GM21723 (cell line): ENCODE measurements at regions not wholly inside any gene's neighbourhood (a gene's known extent, or its start where the extent isn't known, plus 50 kb on each side); places are given as distances from the start of the nearest gene placed in this dataset.
"Not testable (repeated sequence)": the region's sequence is repeated elsewhere in the genome, so short reads cannot be mapped to it uniquely, and the experiment has no call there.

Experiments
- ATAC-seq: cut with Tn5 transposase; IDR thresholded peaks from one replicate; pipeline ENCODE4 v1.9.1; 2021; ENCODE audit warnings: mild to moderate bottlenecking, moderate library complexity; ENCODE audit not compliant: unreplicated experiment

DNA sequence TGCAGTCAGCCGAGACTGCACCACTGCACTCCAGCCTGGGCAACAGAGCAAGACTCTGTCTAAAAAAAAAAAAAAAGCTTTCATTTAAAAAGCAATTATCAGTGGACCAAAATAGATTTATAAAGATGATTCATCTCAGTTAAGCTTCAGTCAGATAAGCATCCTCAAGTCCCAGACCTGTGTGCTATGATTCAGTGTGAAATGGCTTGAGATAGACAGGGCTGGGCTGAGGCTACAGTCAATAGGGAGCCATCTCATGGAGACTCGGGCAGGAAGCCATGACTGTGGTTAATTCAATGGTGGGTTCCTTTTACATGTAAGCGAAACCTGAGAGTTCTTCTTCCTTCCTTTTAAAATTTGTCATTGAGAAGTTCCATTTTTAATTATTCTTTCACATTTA, 276.0 kb downstream of the TFAP2A start:
- no peak for ATAC-seq

DNA sequence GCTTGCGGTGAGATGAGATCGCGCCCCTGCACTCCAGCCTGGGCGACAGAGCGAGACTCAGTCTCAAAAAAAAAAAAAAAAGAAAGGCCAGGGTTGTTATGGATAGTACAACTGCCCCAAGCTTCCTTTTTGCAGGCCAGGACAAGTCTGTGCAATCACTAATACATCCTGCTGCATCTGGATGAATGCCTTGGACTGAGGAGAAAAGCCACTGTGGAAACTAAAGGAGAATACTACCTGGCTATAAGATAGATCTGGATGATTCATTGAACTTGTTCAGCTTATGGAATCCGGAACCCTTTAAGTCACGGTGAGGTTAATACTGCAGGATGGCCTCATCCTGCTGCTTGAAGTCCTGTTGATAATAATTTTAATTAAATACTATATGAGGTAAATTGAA, 278.2 kb downstream of the TFAP2A start:
- no peak for ATAC-seq

DNA sequence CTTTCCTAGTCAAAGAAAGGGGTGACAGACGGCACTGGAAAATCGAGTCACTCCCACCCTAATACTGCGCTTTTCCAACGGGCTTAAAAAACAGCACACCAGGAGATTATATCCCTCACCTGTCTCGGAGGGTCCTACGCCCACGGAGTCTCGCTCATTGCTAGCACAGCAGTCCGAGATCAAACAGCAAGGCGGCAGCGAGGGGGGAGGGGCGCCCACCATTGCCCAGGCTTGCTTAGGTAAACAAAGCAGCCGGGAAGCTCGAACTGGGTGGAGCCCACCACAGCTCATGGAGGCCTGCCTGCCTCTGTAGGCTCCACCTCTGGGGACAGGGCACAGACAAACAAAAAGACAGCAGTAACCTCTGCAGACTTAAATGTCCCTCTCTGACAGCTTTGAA, 280.7 kb downstream of the TFAP2A start:
- not testable (repeated sequence) for ATAC-seq

DNA sequence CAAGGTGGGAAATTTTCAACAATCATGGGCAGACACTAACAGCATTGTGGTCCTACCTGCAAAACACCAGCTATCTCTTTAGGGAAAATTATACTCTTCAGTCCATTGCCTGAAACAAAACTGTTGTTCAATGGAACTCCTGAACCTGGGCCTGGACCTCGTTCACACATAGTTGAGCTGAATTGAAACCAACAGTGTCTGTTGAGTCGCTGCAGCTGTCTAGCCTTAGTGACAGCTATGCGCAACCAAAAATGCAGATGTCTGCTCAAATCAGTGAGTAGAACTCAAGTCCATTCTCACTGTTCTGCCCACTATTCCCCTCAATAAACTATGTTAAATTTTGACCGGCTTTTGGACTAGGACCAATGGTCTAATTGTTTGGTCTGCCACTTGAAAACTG, 286.2 kb downstream of the TFAP2A start:
- no peak for ATAC-seq

DNA sequence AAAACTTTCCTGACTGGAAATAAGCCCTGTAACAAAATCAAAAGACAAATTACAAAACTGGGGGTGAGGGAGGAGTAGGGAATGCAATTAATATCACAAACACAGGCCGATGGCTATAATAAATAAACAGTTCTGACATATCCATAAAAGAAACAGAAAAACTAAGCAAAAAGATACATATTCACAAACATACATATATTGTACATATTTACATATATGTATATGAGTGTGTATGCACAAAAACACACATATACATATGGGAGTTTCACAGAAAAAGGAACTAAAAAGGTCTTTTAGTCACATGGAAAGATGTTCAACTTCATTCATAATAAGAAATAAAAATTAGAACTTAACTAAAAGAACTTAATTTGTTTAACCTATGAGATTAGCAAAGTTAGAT, 292.7 kb downstream of the TFAP2A start:
- no peak for ATAC-seq

DNA sequence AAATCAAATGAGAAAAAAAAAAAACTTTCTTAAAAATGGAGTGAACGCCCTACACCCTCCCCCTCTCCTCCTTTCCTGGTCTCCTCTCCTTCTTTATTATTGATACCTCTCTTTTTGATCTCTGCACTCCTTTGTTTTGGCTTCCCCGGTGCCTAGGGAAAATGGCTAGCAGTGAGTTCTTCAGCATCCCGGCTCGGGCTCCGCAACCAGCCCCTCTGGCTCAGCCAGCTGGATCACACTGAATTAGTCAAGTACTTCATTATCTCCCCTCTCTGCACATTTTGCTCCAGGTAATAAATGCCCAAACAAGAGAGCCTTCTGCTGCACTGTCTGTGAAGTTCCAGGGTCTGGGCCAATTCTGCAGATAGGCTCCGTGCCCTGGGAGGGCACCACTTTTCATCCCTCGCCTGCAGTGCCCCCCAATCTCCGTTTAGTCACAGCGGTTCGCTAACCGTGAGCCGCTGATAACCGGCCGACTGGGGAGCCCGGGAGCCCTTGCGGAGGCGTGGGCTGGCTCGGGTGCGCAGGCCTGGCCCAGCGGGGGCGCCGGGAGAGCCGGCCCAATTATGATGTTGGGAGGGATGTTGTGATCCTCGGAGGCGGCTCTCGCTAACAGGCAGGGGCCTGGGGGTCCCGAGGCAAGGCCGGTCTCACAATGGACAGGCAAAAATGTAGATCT, 301.9 kb downstream of the TFAP2A start:
- no peak for ATAC-seq

DNA sequence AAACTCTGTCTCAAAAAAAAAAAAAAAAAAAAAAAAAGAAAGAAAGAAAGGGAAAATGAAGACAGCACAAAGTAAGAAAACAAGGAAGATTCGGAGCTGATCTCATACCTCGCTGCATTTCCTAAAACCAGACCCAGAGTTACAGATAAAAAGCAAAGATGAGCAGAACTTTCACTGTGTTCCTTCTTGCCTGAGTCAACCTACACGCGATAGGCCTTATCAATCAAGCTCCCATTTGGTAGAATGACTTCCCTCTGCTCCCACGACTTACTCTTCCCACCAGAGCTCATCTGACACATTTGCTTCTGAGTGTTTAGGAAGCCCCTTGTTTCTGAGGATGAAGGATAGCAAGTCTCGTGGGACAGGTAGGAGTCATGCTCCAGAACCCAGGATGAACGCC, 302.9 kb downstream of the TFAP2A start:
- ATAC-seq: no peak

DNA sequence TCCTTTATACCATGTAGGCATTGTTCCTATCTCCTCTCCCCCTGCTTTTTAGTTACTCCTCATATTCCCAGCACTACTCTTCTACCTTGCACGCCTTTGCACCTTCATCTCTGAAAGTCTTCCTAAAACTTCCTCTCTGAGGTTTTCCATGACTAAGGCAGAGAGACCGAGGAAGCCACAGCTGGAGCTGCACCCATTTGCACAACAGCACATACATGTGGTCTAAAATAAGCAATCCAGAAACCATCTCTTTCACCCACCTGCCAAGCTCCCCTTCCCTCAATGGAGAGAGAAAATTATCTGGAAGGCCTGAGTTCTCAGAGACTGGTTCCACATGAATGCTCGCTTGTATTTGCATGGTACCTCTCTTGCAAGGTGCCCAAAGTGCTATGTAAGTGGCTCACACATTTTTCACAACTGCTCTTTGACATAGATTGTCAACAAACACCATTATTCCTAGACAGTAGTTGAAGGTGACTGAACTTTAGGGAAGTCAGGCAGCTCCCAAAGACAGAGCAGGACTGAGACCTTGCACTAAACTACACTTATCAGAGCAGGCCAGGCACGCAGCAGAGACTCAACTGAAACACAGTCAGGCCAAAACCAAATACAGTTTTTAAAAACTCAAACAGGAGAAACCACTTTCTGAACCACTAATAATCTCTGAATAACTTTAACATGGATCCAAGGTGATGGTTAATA, 313.2 kb downstream of the TFAP2A start:
- ATAC-seq: no peak

DNA sequence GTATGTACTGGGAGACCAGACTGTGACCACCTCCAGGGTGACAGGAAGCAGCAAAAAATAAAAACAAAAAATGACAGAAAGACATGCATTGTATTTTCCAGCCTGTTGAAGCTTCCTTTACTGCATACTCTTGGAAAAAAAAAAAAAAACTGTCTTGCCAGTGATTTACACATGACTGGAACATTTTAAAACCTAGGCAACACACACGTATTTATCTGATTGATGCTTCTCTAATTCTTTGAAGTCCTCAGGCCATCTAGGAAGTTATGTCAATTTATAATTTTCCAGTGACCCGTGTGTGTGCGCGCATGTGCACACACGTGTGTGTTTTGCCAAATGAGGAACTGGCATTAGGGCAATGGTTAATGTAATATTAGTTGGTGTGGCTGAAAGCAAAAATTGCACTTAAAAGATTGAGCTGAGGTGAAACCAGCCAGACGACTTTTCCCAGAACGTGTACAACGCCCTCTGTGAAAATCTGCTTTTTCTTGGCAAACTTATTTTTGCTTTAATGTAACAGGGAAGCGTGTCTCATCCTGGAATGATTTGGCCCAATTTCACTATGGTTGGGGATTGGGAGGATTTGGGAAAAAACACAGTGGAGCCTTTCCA, 315.2 kb downstream of the TFAP2A start:
- ATAC-seq: no peak

DNA sequence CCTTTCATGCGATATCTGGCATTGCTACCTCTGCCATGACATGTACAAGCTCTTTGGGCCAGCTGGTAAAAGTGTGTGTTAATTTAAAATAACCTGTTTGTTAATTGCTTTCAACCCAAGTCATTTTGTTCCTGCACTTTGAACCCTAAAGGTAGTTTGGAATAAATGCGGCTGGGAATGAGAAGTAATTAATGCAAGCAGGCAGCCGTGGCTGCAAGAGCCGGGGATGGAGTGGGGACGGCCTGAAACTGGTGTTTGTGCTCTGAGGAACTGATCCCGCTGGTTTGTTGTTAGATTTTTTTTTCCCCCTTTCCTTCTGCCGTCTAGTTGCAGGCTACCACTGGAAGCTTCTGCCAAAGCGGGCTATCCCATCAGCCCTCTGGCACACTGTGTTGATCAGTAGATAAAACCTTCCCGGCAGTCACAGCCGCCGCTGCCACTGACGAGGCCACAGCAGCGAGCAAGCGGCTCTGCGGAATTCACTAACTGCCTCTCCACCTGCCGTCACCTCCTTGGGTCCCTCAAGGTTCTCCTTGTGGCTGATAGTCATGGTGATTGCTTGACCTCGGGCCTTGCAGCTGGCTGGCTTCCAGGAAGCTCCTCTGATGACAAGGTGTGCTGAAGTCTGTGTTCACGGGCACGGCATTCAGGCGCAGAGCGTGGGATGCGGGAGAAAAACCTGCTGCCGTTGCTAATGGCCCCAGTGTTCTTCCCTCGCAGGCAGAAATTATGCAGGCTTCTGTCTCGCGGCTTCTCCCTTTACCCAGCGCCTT, 315.9 kb downstream of the TFAP2A start:
- ATAC-seq: no peak

DNA sequence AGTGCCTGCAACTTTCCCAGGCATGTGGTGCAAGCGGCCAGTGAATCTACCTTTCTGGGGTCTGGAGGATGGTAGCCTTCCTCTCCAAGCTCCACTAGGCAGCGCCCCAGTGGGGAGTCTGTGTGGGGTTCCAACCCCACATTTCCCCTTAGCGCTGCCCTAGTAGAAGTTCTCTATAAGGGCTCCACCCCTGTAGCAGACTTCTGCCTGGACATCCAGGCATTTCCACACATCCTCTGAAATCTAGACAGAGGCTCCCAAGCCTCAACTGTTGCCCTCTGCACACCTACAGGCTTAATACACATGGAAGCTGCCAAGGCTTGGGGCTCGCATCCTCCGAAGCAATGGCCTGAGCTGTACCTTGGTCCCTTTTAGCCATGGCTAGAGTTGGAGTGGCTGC, 321.6 kb downstream of the TFAP2A start:
- ATAC-seq: no peak

DNA sequence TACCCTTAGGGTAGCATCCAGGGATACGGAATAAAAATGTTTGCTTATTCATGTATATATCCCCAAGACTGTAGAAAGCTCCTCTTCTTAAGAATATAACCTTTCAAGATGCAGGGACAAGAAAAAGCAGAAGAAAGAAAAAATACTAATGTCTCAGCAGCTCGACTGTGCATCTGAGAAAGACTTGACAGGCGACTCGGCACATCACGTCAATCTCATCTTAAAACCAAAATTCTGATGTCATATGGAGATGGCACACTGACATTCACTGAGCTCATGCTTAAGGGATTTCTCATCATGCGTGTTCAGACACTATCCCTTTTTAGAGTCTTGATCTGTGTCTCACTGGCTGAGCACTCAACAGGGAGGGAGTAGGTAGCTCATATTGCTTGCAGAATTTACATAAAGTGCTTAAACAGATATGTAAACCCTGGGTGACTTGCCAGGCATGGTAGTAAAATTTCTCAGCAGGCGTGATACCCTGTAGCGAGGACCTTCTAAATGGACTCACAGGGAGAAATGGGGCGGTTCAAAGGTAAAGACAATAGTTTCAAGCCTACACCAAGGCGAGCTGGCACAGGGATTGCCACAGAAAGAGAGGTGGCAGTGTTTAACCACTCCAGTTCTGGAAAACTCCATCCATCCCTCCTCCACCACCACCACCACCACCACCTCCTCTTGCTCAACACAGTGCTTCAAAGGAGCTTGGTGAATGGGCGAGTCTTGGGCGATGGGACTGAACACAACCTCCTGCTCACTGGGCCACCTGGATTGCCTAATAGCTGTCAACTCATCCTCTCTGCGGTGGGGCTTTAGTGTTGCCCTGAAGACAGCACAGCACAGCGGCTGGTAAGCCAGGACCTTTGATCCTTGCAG, 330.5 kb downstream of the TFAP2A start:
- no peak for ATAC-seq

DNA sequence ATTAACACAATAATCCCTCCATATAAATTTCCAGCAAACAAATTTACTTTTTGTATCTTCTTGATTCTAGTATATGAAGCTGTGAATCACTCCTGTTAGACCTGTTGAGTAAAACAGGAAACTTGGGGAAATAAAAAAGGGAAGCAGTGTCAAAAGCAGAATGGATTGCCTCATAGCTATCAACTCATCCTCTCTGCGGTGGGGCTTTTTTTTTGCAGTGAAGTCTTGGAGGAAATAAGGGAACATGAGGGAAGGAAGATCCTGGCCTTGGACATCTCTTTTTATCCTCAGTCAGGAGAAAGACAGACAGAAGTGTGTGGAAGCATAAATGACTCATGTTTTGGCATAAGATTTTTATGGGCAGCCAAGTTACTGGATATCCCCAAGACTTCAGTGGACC, 332.5 kb downstream of the TFAP2A start:
- ATAC-seq: no peak

DNA sequence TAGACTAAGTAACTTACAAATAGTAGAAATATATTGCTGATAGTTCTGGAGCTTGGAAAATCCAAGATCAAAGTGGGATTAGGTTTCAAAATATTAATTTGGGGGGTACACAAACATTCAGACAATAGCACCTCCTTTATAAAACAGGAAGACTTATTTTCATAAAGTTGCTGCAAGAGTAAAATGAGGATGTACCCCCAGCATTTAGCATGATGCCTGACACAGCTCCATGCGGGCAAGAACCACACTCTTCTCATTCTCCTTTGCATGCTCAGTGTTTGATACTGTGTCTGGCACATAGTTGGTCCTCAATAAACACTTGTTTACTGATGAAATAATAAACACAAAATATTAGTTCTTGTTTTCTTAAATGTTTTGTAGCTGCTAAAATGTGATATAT, 332.9 kb downstream of the TFAP2A start:
- ATAC-seq: no peak

DNA sequence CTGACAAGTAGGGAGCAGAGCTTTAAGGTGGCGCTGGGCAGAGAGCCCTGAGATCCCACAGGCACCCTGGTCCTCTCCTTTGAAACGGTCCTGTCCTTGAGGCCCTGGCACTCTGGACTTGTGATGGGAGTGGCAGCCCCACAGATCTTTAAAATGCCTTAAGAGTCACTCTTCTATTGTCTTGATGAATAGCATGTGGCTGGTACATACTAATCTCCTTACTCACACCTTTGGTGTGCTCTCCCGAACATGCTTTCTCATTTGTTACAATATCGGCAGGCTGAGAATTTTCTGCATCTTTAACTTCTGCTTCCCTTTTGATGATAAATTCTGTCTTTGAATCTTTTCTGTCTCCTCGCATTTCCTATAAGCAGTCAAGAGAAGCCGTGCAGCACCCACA, 333.8 kb downstream of the TFAP2A start:
- no peak for ATAC-seq

DNA sequence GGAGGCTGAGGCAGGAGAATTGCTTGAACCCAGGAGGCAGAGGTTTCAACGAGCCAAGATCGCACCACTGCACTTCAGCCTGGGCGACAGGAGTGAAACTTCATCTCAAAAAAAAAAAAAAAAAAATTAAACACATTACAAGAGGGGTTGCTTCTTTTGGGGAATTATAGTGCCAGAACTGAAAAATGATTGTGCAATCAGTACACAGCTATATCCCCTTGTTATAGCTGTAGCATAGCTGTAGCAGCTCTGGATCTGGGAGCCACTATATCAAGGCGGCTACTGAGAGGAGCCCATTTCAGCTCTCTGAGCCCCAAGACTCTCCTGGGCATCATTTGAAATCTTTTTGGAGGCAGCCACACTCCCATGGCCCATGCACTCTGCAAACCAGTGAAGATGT, 334.3 kb downstream of the TFAP2A start:
- ATAC-seq: no peak

DNA sequence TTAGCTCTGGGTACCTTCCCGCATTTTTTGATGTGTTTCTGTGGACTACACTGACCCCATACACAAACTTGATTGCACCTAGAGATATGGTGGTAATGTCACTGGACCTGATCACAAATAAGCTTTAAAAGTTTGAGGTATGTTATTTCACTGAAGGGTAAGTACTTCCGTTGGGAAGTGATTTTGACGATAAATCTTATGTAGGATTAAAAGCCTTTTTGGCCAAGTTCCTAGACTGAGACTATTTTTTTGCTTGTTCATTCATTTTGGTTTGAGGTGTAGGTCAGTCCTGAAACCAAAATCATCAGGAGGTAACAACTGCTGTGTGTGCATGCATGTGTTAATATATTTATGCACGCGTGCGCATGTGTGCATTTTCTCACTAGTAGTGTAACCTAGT, 336.3 kb downstream of the TFAP2A start:
- ATAC-seq: no peak

DNA sequence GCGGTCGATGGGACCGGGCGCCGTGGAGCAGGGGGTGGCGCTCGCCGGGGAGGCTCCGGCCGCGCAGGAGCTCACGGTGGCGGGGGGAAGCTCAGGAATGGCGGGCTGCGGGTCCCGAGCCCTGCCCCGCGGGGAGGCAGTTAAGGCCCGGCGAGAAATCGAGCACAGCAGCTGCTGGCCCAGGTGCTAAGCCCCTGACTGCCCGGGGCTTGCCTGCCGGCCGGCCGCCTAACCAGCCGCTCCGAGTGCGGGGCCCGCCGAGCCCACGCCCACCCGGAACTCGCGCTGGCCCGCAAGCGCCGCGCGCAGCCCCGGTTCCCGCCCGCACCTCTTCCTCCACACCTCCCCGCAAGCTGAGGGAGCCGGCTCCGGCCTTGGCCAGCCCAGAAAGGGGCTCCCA, 340.1 kb downstream of the TFAP2A start:
- not testable (repeated sequence) for ATAC-seq

DNA sequence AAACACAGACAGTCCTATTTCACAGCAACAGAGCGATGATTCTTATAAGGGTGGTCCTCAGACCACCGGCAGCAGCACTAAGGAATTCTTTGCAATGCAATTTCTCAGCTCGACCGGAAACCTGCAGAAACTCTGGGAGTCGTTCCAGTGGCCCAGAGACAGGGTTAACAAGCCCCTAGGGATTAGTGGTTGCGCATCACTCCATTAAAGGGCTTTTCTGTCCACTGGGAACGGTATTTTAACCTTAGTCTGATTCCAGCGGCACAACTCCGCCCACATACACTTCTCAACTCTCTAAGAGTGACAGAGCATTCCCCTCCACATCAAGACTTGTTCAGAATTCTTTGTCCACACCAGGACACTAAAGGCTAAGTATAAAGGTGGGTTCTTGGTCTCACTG, 341.5 kb downstream of the TFAP2A start:
- ATAC-seq: no peak

DNA sequence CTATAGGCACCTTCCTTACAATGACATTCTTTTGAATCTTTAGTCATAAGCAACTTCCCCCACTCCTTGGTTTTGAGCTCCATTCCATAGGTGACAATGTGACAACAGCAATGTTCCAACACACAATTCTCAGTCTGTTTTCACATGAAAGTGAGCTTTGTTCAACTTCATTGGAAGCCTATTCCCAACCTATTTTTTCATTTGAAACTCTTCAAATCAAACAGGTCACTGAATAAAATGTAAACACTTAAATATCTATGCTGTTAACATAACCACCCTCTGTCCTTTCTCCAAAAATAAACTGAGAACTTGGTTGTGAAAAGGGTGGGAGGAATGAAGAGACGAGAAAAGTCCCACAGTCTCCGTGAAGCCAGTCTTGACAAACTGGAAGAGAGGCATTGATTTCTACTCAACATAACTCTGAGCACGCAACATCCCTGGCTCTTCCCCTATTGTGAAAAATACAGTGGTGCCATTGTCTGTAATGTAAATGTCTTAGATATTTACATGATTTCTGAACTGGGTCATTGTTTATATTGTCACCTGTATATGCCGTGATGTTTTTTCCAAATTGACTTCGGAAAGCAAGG, 343.1 kb downstream of the TFAP2A start:
- ATAC-seq: no peak
